H54 (cell line): ENCODE measurements at regions not wholly inside any gene's neighbourhood (a gene's known extent, or its start where the extent isn't known, plus 50 kb on each side); places are given as distances from the start of the nearest gene placed in this dataset.

Source experiments
- DNase-seq: peaks from one replicate; pipeline ENCODE4 v3.0.0; 2011; ENCODE audit warnings: low spot score, mixed read lengths; ENCODE audit not compliant: insufficient read length
- FAIRE-seq: peaks from 3 replicates; lab custom pipeline; 2011; peaks lifted over from hg19 to GRCh38; lab: Jason Lieb, UNC
- POLR2A ChIP-seq: IDR thresholded peaks from 2 replicates; pipeline ENCODE4 v1.6.1; 2011; ENCODE audit warnings: low read depth, mild to moderate bottlenecking, low read length

- no peak for DNase-seq
- no peak for TF ChIP-seq POLR2A
- no peak for FAIRE-seq
These were observed 110.5 kb upstream of the FTMT start for GRCh38 chr5:121741156-121741555.

GRCh38 chr5:121744577-121744976, 107.1 kb upstream of the FTMT start:
- no peak for FAIRE-seq
- DNase-seq: no peak
- TF ChIP-seq POLR2A: no peak

- FAIRE-seq: no peak
- DNase-seq: no peak
These were observed 106.3 kb upstream of the FTMT start for GRCh38 chr5:121745407-121745806.

GRCh38 chr5:121746763-121747162, 104.9 kb upstream of the FTMT start:
- FAIRE-seq (no peak), DNase-seq (no peak)
- no peak for TF ChIP-seq POLR2A

More at GRCh38 chr5:121745407-121745806, 106.3 kb upstream of the FTMT start:
- no peak for TF ChIP-seq POLR2A

- no peak for TF ChIP-seq POLR2A
- no peak for DNase-seq
- no peak for FAIRE-seq
These were observed 103.0 kb upstream of the FTMT start for GRCh38 chr5:121748686-121749085.

- no peak for TF ChIP-seq POLR2A
- no peak for FAIRE-seq
- DNase-seq: no peak
These were observed 99.5 kb upstream of the FTMT start for GRCh38 chr5:121752149-121752548.

GRCh38 chr5:121755266-121755665, 96.4 kb upstream of the FTMT start:
- FAIRE-seq (no peak), DNase-seq (no peak)
- TF ChIP-seq POLR2A: no peak

GRCh38 chr5:121757753-121758152, 93.9 kb upstream of the FTMT start:
- TF ChIP-seq POLR2A: no peak
- FAIRE-seq (no peak), DNase-seq (no peak)

GRCh38 chr5:121758615-121759014, 93.1 kb upstream of the FTMT start:
- TF ChIP-seq POLR2A: no peak
- DNase-seq: no peak
- no peak for FAIRE-seq

GRCh38 chr5:121762426-121762825, 89.3 kb upstream of the FTMT start:
- DNase-seq: no peak
- no peak for FAIRE-seq
- TF ChIP-seq POLR2A: no peak

GRCh38 chr5:121763665-121764064, 88.0 kb upstream of the FTMT start:
- FAIRE-seq: no peak

GRCh38 chr5:121780406-121780805, 71.3 kb upstream of the FTMT start:
- DNase-seq (no peak), FAIRE-seq (no peak)
- TF ChIP-seq POLR2A: no peak

More at GRCh38 chr5:121763665-121764064, 88.0 kb upstream of the FTMT start:
- no peak for TF ChIP-seq POLR2A
- no peak for DNase-seq

GRCh38 chr5:121783700-121784099, 68.0 kb upstream of the FTMT start:
- DNase-seq (no peak), FAIRE-seq (no peak)
- no peak for TF ChIP-seq POLR2A

- FAIRE-seq (no peak), DNase-seq (no peak)
- TF ChIP-seq POLR2A: no peak
These were observed 57.9 kb upstream of the FTMT start for GRCh38 chr5:121793791-121794190.

GRCh38 chr5:121795511-121795910, 56.2 kb upstream of the FTMT start:
- DNase-seq: no peak
- FAIRE-seq: no peak
- no peak for TF ChIP-seq POLR2A

GRCh38 chr5:121797681-121798518, 53.8 kb upstream of the FTMT start:
- no peak for TF ChIP-seq POLR2A
- FAIRE-seq: peak; percentile 71
- DNase-seq: no peak
